ENCODE measurements at regions not wholly inside any gene's neighbourhood (a gene's known extent, or its start where the extent isn't known, plus 50 kb on each side); places are given as distances from the start of the nearest gene placed in this dataset.

GRCh38 chr1:185632659-185633423, 101.3 kb upstream of the HMCN1 start:
- H3K36me3 ChIP-seq (ENCODE audit: control insufficient read depth in 1 of 2, insufficient read depth in 2 of 2, low read length in 1 of 2) = no peaks in the 10 kb centered on the region
- no peak overlapping the region for H3K27ac ChIP-seq (ENCODE audit: low read depth in 1 of 2, low read length in 2 of 2)
- H3K4me1 ChIP-seq (ENCODE audit: control insufficient read depth in 1 of 2, insufficient read depth in 2 of 2, low read length in 2 of 2) = no peaks in the 10 kb centered on the region
- H3K4me3 ChIP-seq (ENCODE audit: low read length in 2 of 2) = no peak overlapping the region
- DNase-seq = no peak
- intact Hi-C loops (cut with DNase I) = no loop called here
- 90 to 91% methylated on average over 4 of the region's 4 CpGs for WGBS, 2 donors
- no peaks in the 10 kb centered on the region for H3K27me3 ChIP-seq (ENCODE audit: control insufficient read depth in 1 of 2, insufficient read depth in 2 of 2, low read length in 1 of 2)
- no peaks in the 10 kb centered on the region for H3K9me3 ChIP-seq (ENCODE audit: control insufficient read depth, low read length)
- ATAC-seq (ENCODE audit: low FRiP score) = no peak

- 98 to 99% methylated on average over 1 of the region's 1 CpG for WGBS, 2 donors
- H3K36me3 ChIP-seq (ENCODE audit: control insufficient read depth in 1 of 2, insufficient read depth in 2 of 2, low read length in 1 of 2) = no peaks in the 10 kb centered on the region
- no peak for DNase-seq
- no peak overlapping the region for H3K4me3 ChIP-seq (ENCODE audit: low read length in 2 of 2)
- no peak overlapping the region for H3K27ac ChIP-seq (ENCODE audit: low read depth in 1 of 2, low read length in 2 of 2)
- no peaks in the 10 kb centered on the region for H3K4me1 ChIP-seq (ENCODE audit: control insufficient read depth in 1 of 2, insufficient read depth in 2 of 2, low read length in 2 of 2)
- no peak for ATAC-seq (ENCODE audit: low FRiP score)
- intact Hi-C loops (cut with DNase I) = no loop called here
- H3K9me3 ChIP-seq (ENCODE audit: control insufficient read depth, low read length) = no peaks in the 10 kb centered on the region
- no peaks in the 10 kb centered on the region for H3K27me3 ChIP-seq (ENCODE audit: control insufficient read depth in 1 of 2, insufficient read depth in 2 of 2, low read length in 1 of 2)
Observed at GRCh38 chr1:185631843-185632242, 102.3 kb upstream of the HMCN1 start.

DNA sequence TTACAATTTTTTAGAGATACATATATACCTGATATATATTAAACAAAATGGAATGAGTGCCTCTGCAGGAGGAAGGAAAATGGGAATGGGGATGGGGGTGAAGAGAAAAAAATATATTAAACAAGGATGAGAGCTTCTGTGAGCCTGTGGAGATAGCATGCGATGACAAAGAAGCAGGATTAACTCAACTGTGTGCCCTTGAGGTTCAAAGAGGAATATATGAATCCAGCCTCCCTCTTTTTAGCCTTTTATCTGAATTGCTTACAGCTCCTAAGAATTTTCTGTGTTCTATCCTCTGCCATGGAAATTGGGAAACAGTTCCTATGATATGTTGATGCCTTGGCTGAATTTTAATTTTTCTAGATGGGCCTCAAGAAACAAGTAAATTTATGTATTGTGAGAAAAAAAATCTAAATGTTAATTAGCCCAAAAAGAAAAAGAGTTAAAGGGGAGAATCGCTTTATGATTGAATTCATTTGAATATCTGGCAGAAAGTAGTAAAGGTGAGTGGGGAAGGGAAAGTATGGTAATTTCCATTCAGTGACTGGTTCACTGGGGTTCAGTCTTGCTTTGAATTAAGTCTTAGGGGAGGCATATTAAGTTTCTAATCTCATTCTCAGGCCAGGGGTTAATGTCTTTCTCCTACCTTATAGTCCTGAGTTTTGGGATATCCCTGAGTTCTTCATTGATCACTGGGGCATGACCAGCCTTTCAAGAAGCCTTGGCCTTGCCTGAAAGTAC, 106.3 kb upstream of the HMCN1 start:
- no peaks in the 10 kb centered on the region for H3K36me3 ChIP-seq (ENCODE audit: control insufficient read depth in 1 of 2, insufficient read depth in 2 of 2, low read length in 1 of 2)
- peaks cover 0 to 3% of the 10 kb centered on the region in 2 donors for H3K4me1 ChIP-seq (ENCODE audit: control insufficient read depth in 1 of 2, insufficient read depth in 2 of 2, low read length in 2 of 2)
- no peak overlapping the region for H3K4me3 ChIP-seq (ENCODE audit: low read length in 2 of 2)
- WGBS, 2 donors = 93 to 97% methylated on average over 2 of the region's 2 CpGs
- DNase-seq (no peak), ATAC-seq (ENCODE audit: low FRiP score) (no peak)
- intact Hi-C loops (cut with DNase I) = no loop called here
- H3K27ac ChIP-seq (ENCODE audit: low read depth in 1 of 2, low read length in 2 of 2) = no peak overlapping the region
- H3K9me3 ChIP-seq (ENCODE audit: control insufficient read depth, low read length) = no peaks in the 10 kb centered on the region
- H3K27me3 ChIP-seq (ENCODE audit: control insufficient read depth in 1 of 2, insufficient read depth in 2 of 2, low read length in 1 of 2) = no peaks in the 10 kb centered on the region

DNA sequence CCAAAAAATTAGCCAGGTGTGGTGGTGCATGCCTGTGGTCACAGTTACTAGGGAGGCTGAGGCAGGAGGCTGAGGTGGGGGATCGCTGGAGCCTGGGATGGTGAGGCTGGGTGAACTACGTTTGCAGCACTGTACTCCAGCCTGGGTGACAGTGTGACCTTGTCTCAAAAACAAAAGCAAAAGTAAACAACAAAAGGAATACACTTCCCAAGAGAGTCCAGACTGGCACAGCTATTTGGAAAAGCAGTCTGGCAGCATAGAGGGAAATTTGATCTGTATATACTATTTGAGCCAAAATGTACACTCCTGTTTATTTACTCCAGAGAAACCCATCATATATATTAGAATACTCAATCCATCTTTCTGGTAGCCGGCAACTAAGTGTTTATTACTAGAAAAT, 107.0 kb upstream of the HMCN1 start:
- Histone ChIP-seq H3K4me3 (ENCODE audit: low read length in 2 of 2) (no peak overlapping the region), H3K27me3 (ENCODE audit: control insufficient read depth in 1 of 2, insufficient read depth in 2 of 2, low read length in 1 of 2) (no peaks in the 10 kb centered on the region), H3K27ac (ENCODE audit: low read depth in 1 of 2, low read length in 2 of 2) (no peak overlapping the region), H3K4me1 (ENCODE audit: control insufficient read depth in 1 of 2, insufficient read depth in 2 of 2, low read length in 2 of 2) (peaks cover 0 to 3% of the 10 kb centered on the region in 2 donors), H3K36me3 (ENCODE audit: control insufficient read depth in 1 of 2, insufficient read depth in 2 of 2, low read length in 1 of 2) (no peaks in the 10 kb centered on the region), H3K9me3 (ENCODE audit: control insufficient read depth, low read length) (no peaks in the 10 kb centered on the region)
- intact Hi-C loops (cut with DNase I) = no loop called here
- 77% methylated on average over 3 of the region's 3 CpGs for WGBS, 2 donors
- DNase-seq = no peak
- no peak for ATAC-seq (ENCODE audit: low FRiP score)

GRCh38 chr1:185626344-185626743, 107.8 kb upstream of the HMCN1 start:
- Histone ChIP-seq H3K4me1 (ENCODE audit: control insufficient read depth in 1 of 2, insufficient read depth in 2 of 2, low read length in 2 of 2) (peaks cover 0 to 3% of the 10 kb centered on the region in 2 donors), H3K36me3 (ENCODE audit: control insufficient read depth in 1 of 2, insufficient read depth in 2 of 2, low read length in 1 of 2) (no peaks in the 10 kb centered on the region), H3K27ac (ENCODE audit: low read depth in 1 of 2, low read length in 2 of 2) (no peak overlapping the region), H3K9me3 (ENCODE audit: control insufficient read depth, low read length) (no peaks in the 10 kb centered on the region), H3K27me3 (ENCODE audit: control insufficient read depth in 1 of 2, insufficient read depth in 2 of 2, low read length in 1 of 2) (no peaks in the 10 kb centered on the region), H3K4me3 (ENCODE audit: low read length in 2 of 2) (no peak overlapping the region)
- no peak for DNase-seq
- WGBS, 2 donors = 93 to 96% methylated on average over 3 of the region's 3 CpGs
- intact Hi-C loops (cut with DNase I) = no loop called here
- ATAC-seq (ENCODE audit: low FRiP score) = no peak

DNA sequence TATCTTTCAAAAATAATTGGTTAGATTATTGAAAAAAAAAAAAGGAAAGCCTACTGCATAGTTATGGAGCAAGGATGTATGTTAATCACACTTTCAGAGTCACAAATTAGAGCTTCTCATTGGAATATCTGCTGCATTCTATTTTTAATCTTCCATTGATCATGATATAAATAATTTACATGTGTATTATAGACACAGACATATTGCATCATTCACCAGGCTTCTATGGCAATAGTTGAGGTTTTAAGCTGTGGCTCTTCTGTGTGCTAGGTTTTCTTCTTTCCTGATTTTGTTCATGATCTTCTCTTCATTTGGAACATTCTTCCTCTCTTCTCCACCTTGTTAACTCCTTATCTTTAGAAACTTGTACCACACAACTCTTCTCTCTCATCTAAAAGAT, 123.2 kb upstream of the HMCN1 start:
- ATAC-seq (ENCODE audit: low FRiP score) (no peak), DNase-seq (no peak)
- no peak overlapping the region for H3K4me3 ChIP-seq (ENCODE audit: low read length in 2 of 2)
- no peaks in the 10 kb centered on the region for H3K36me3 ChIP-seq (ENCODE audit: control insufficient read depth in 1 of 2, insufficient read depth in 2 of 2, low read length in 1 of 2)
- intact Hi-C loops (cut with DNase I) = no loop called here
- no peaks in the 10 kb centered on the region for H3K9me3 ChIP-seq (ENCODE audit: control insufficient read depth, low read length)
- no peak overlapping the region for H3K27ac ChIP-seq (ENCODE audit: low read depth in 1 of 2, low read length in 2 of 2)
- H3K27me3 ChIP-seq (ENCODE audit: control insufficient read depth in 1 of 2, insufficient read depth in 2 of 2, low read length in 1 of 2) = no peaks in the 10 kb centered on the region
- no peaks in the 10 kb centered on the region for H3K4me1 ChIP-seq (ENCODE audit: control insufficient read depth in 1 of 2, insufficient read depth in 2 of 2, low read length in 2 of 2)

GRCh38 chr1:185608177-185608576, 126.0 kb upstream of the HMCN1 start:
- H3K27ac ChIP-seq (ENCODE audit: low read depth in 1 of 2, low read length in 2 of 2) = no peak overlapping the region
- H3K36me3 ChIP-seq (ENCODE audit: control insufficient read depth in 1 of 2, insufficient read depth in 2 of 2, low read length in 1 of 2) = no peaks in the 10 kb centered on the region
- ATAC-seq (ENCODE audit: low FRiP score) (no peak), DNase-seq (no peak)
- WGBS, 2 donors = 83% methylated on average over 5 of the region's 5 CpGs
- no peaks in the 10 kb centered on the region for H3K9me3 ChIP-seq (ENCODE audit: control insufficient read depth, low read length)
- no peak overlapping the region for H3K4me3 ChIP-seq (ENCODE audit: low read length in 2 of 2)
- intact Hi-C loops (cut with DNase I) = no loop called here
- no peaks in the 10 kb centered on the region for H3K27me3 ChIP-seq (ENCODE audit: control insufficient read depth in 1 of 2, insufficient read depth in 2 of 2, low read length in 1 of 2)
- no peaks in the 10 kb centered on the region for H3K4me1 ChIP-seq (ENCODE audit: control insufficient read depth in 1 of 2, insufficient read depth in 2 of 2, low read length in 2 of 2)

- DNase-seq = no peak
- H3K27ac ChIP-seq (ENCODE audit: low read depth in 1 of 2, low read length in 2 of 2) = no peak overlapping the region
- H3K27me3 ChIP-seq (ENCODE audit: control insufficient read depth in 1 of 2, insufficient read depth in 2 of 2, low read length in 1 of 2) = no peaks in the 10 kb centered on the region
- H3K4me3 ChIP-seq (ENCODE audit: low read length in 2 of 2) = no peak overlapping the region
- intact Hi-C loops (cut with DNase I) = no loop called here
- ATAC-seq (ENCODE audit: low FRiP score) = no peak
- H3K9me3 ChIP-seq (ENCODE audit: control insufficient read depth, low read length) = no peaks in the 10 kb centered on the region
- WGBS, 2 donors = 96 to 98% methylated on average over 4 of the region's 4 CpGs
- H3K4me1 ChIP-seq (ENCODE audit: control insufficient read depth in 1 of 2, insufficient read depth in 2 of 2, low read length in 2 of 2) = no peaks in the 10 kb centered on the region
- H3K36me3 ChIP-seq (ENCODE audit: control insufficient read depth in 1 of 2, insufficient read depth in 2 of 2, low read length in 1 of 2) = no peaks in the 10 kb centered on the region
Observed at GRCh38 chr1:185603158-185603557, 131.0 kb upstream of the HMCN1 start.

DNA sequence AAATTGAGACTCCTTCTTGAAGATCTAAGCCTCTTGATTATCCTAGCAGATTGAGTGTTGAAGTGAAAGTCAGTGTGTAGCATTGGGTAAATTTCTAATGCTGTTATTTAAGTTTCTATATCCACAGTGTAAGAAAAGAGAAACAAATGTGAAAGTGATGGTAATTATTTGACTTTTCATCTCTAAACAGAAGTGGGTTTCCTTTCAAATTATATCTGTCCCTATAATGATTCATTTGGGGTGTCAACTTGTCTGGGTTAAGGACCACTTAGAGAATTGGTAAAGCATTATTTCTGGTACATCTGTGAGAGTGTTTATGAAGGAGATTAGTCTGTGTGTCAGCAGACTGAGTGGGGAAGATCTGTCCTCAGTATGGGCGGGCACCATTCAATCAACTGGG, 133.0 kb upstream of the HMCN1 start:
- ATAC-seq (ENCODE audit: low FRiP score) = no peak
- WGBS, 2 donors = 100% methylated on average over 1 of the region's 1 CpG
- Histone ChIP-seq H3K27ac (ENCODE audit: low read depth in 1 of 2, low read length in 2 of 2) (no peak overlapping the region), H3K9me3 (ENCODE audit: control insufficient read depth, low read length) (no peaks in the 10 kb centered on the region), H3K4me3 (ENCODE audit: low read length in 2 of 2) (no peak overlapping the region), H3K27me3 (ENCODE audit: control insufficient read depth in 1 of 2, insufficient read depth in 2 of 2, low read length in 1 of 2) (no peaks in the 10 kb centered on the region), H3K36me3 (ENCODE audit: control insufficient read depth in 1 of 2, insufficient read depth in 2 of 2, low read length in 1 of 2) (no peaks in the 10 kb centered on the region), H3K4me1 (ENCODE audit: control insufficient read depth in 1 of 2, insufficient read depth in 2 of 2, low read length in 2 of 2) (no peaks in the 10 kb centered on the region)
- DNase-seq = no peak
- intact Hi-C loops (cut with DNase I) = no loop called here

Measured in aorta (tissue), 5 donors.